Daoy (cell line): ENCODE measurements at regions not wholly inside any gene's neighbourhood (a gene's known extent, or its start where the extent isn't known, plus 50 kb on each side); places are given as distances from the start of the nearest gene placed in this dataset.

Experiments
- DNase-seq: peaks from one replicate; pipeline ENCODE4 v3.0.0-alpha.2; 2015; ENCODE audit warnings: low read depth

DNA sequence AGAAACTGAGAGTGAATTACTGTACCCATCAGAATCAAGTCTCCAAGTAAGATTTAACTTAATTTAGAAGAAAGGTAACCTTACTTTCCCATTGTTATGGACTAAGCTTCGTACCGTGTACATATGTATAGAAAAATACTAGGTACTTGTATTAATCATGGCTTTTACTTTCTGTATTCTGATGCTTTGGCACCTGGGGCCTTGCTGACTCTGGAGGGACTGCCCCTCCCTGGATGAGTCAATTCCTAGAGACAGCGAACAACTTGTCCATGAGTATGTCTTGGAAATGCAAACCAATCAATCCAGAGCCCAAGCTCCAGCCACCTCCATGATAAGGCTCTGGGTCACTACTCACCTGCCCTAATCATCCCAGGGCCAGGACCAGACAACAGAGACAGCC is 50.0 kb upstream of the DGKG start:
- peak; percentile 13 for DNase-seq
